HepG2 (cell line): ENCODE measurements at regions not wholly inside any gene's neighbourhood (a gene's known extent, or its start where the extent isn't known, plus 50 kb on each side); places are given as distances from the start of the nearest gene placed in this dataset.

Source experiments
- HIVEP1 ChIP-seq: sonication (generic); formaldehyde crosslinking; IDR thresholded peaks from 2 replicates; pipeline ENCODE4 v1.4.0; 2020; ENCODE audit warnings: mild to moderate bottlenecking, missing genetic modification reagents
- KIAA2018 ChIP-seq: sonication (generic); formaldehyde crosslinking; IDR thresholded peaks from 2 replicates; pipeline ENCODE4 v1.5.0; 2020; ENCODE audit warnings: mild to moderate bottlenecking, missing genetic modification reagents, borderline replicate concordance
- SYNCRIP ChIP-seq: fragments of 200-400 bp; formaldehyde crosslinking; IDR thresholded peaks from 2 replicates; pipeline ENCODE4 v1.6.1; 2018; ENCODE audit warnings: mild to moderate bottlenecking, low read depth, low read length; ENCODE audit not compliant: insufficient read depth
- ZNF704 ChIP-seq: sonication (generic); formaldehyde crosslinking; IDR thresholded peaks from 2 replicates; pipeline ENCODE4 v1.8.1; 2023; ENCODE audit warnings: mild to moderate bottlenecking, inconsistent platforms, moderate library complexity, missing genetic modification reagents, borderline replicate concordance
- ZNF777 ChIP-seq: sonication (generic); formaldehyde crosslinking; IDR thresholded peaks from 2 replicates; pipeline ENCODE4 v1.4.0; 2020; ENCODE audit warnings: missing genetic modification reagents

GRCh38 chr2:2571301-2572150 lies 240.5 kb upstream of the MYT1L start (continued):
- no peak for TF ChIP-seq KIAA2018 (CRISPR knock-in tag)
- TF ChIP-seq HIVEP1: no peak
- TF ChIP-seq ZNF704: no peak
- no peak for TF ChIP-seq ZNF777 (CRISPR knock-in tag)
- no peak for TF ChIP-seq SYNCRIP
